HCT116 (cell line): ENCODE measurements at regions not wholly inside any gene's neighbourhood (a gene's known extent, or its start where the extent isn't known, plus 50 kb on each side); places are given as distances from the start of the nearest gene placed in this dataset.

Experiments
- ATAC-seq: fragments of 200-7000 bp; cut with Tn5 transposase; 2 replicates; pipeline ENCODE4 v1.9.1; 2020; ENCODE audit warnings: mild to moderate bottlenecking, moderate library complexity
- BruUV-seq: library from RNA; stranded (reverse); fragments of 400-500 nt; replicated peaks from 2 replicates; lab custom pipeline; 2021; lab: Mats Ljungman, UMichigan
- CTCF ChIA-PET: fragments of 300-600 bp; sonication (Branson Sonifier 250); formaldehyde crosslinking; loops from one replicate; lab custom pipeline; 2021; ENCODE audit warnings: antibody characterized with exemption; lab: Charles Lee
- POLR2A ChIA-PET: fragments of 300-600, 350-600 bp; sonication (Branson Sonifier 250); formaldehyde crosslinking; loops from one replicate; lab custom pipeline; 2021; ENCODE audit warnings: antibody characterized with exemption; lab: Charles Lee
- RAD21 ChIA-PET, 2 experiments: fragments of 300-600 bp; sonication (Branson Sonifier 250); formaldehyde crosslinking; loops; one replicate each; lab custom pipeline; 2023; ENCODE audit warnings: low total read pairs in 2 of 2; ENCODE audit not compliant: uncharacterized antibody in 2 of 2, unreplicated experiment in 2 of 2, low non-redundant PET in 1 of 2; lab: Charles Lee
- DNase-seq: peaks from one replicate; pipeline ENCODE4 v3.0.0-alpha.2; 2010; ENCODE audit warnings: low read depth, low spot score
- H2AFZ ChIP-seq: fragments of 200-600 bp; shearing (Covaris generic), sonication (generic); 2 replicates; pipeline ENCODE4 v1.6.1; 2017; ENCODE audit warnings: low read depth, mixed run types, mixed read lengths, antibody characterized with exemption, low read length; ENCODE audit not compliant: poor library complexity, severe bottlenecking
- H3K27ac ChIP-seq: 2 replicates; pipeline ENCODE4 v1.5.1; 2012; ENCODE audit warnings: low read depth, low read length
- H3K27me3 ChIP-seq: fragments of 200-600 bp; sonication (generic); 2 replicates; pipeline ENCODE4 v1.6.1; 2016; ENCODE audit warnings: mixed run types, low read length, mixed read lengths; ENCODE audit not compliant: insufficient read depth
- H3K36me3 ChIP-seq, 2 experiments: fragments of 200-500 bp in 1 of 2; fragments of 200-600 bp in 1 of 2; sonication (Bioruptor generic) in 1 of 2; sonication (generic) in 1 of 2; 2 replicates each; pipeline versions ENCODE4 v1.5.1 to v1.6.1; 2014 to 2016; ENCODE audit warnings: low read length in 2 of 2, inconsistent platforms in 1 of 2, mixed read lengths in 1 of 2, mixed run types in 1 of 2; ENCODE audit not compliant: insufficient read depth in 2 of 2, control insufficient read depth in 1 of 2
- H3K4me1 ChIP-seq, 2 experiments: fragments of 200-600 bp in 1 of 2; sonication (generic) in 1 of 2; 2 replicates each; pipeline versions ENCODE4 v1.5.1 to v1.6.1; 2012 to 2017; ENCODE audit warnings: low read length in 2 of 2, inconsistent platforms in 1 of 2, mild to moderate bottlenecking in 1 of 2, mixed read lengths in 1 of 2, mixed run types in 1 of 2, moderate library complexity in 1 of 2; ENCODE audit not compliant: insufficient read depth in 2 of 2, control insufficient read depth in 1 of 2
- H3K4me2 ChIP-seq: fragments of 200-600 bp; sonication (generic); 2 replicates; pipeline ENCODE4 v1.6.1; 2017; ENCODE audit warnings: mixed run types, low read length, mixed read lengths
- H3K4me3 ChIP-seq, 2 experiments: fragments of 200-600 bp in 1 of 2; sonication (generic) in 1 of 2; replicated peaks in 1 of 2; 2 replicates each; pipeline ENCODE4 v1.5.1; 2011 to 2016; ENCODE audit warnings: low read length in 2 of 2, control low read depth in 1 of 2, low read depth in 1 of 2, mild to moderate bottlenecking in 1 of 2, mixed read lengths in 1 of 2, mixed run types in 1 of 2
- H3K79me2 ChIP-seq: fragments of 200-600 bp; sonication (generic); 2 replicates; pipeline ENCODE4 v1.6.1; 2017; ENCODE audit warnings: mild to moderate bottlenecking, mixed run types, low read length, moderate library complexity, mixed read lengths; ENCODE audit not compliant: insufficient read depth
- H3K9ac ChIP-seq: fragments of 200-600 bp; sonication (generic); 2 replicates; pipeline ENCODE4 v1.6.1; 2016; ENCODE audit warnings: low read length, mixed read lengths
- H3K9me2 ChIP-seq: fragments of 200-600 bp; sonication (generic), shearing (Covaris generic); 2 replicates; pipeline ENCODE4 v1.6.1; 2017; ENCODE audit warnings: mixed run types, mild to moderate bottlenecking, moderate library complexity; ENCODE audit not compliant: insufficient read depth
- H3K9me3 ChIP-seq, 2 experiments: fragments of 200-500 bp in 1 of 2; fragments of 200-600 bp in 1 of 2; sonication (Bioruptor generic) in 1 of 2; sonication (generic) in 1 of 2; 2 replicates each; pipeline ENCODE4 v1.6.1; 2014 to 2017; ENCODE audit warnings: low read length in 2 of 2, mixed read lengths in 2 of 2, inconsistent platforms in 1 of 2, low read depth in 1 of 2, mild to moderate bottlenecking in 1 of 2, mixed run types in 1 of 2, moderate library complexity in 1 of 2; ENCODE audit not compliant: control insufficient read depth in 1 of 2, insufficient read depth in 1 of 2
- H4K20me1 ChIP-seq: fragments of 200-600 bp; sonication (generic), shearing (Covaris generic); 2 replicates; pipeline ENCODE4 v1.6.1; 2017; ENCODE audit warnings: mixed run types, mild to moderate bottlenecking, moderate library complexity; ENCODE audit not compliant: insufficient read depth
- CBX3 ChIP-seq: IDR thresholded peaks from 2 replicates; pipeline ENCODE4 v1.6.1; 2012; ENCODE audit warnings: low read depth
- CEBPB ChIP-seq: IDR thresholded peaks from 2 replicates; pipeline ENCODE4 v1.6.1; 2012; ENCODE audit warnings: low read depth
- EGR1 ChIP-seq: IDR thresholded peaks from 2 replicates; pipeline ENCODE4 v1.6.1; 2012; ENCODE audit warnings: low read depth
- ELF1 ChIP-seq: IDR thresholded peaks from 2 replicates; pipeline ENCODE4 v1.6.1; 2012; ENCODE audit warnings: low read depth, borderline replicate concordance
- EZH2phosphoT487 ChIP-seq: fragments of 200-600 bp; IDR thresholded peaks from 2 replicates; pipeline ENCODE4 v1.6.1; 2018; ENCODE audit warnings: antibody characterized with exemption, borderline replicate concordance
- FOSL1 ChIP-seq: IDR thresholded peaks from 2 replicates; pipeline ENCODE4 v1.6.1; 2012; ENCODE audit warnings: low read depth
- JUND ChIP-seq: IDR thresholded peaks from 2 replicates; pipeline ENCODE4 v1.6.1; 2012
- POLR2A ChIP-seq: IDR thresholded peaks from 2 replicates; pipeline ENCODE4 v1.7.0; 2011; ENCODE audit warnings: borderline replicate concordance; ENCODE audit not compliant: insufficient read depth, insufficient read length; ENCODE audit errors: extremely low read depth
- POLR2AphosphoS5 ChIP-seq: IDR thresholded peaks from 2 replicates; pipeline ENCODE4 v1.6.1; 2011; ENCODE audit warnings: mild to moderate bottlenecking, low read depth, low read length, moderate library complexity
- SRF ChIP-seq: IDR thresholded peaks from 2 replicates; pipeline ENCODE4 v1.6.1; 2012; ENCODE audit warnings: low read depth
- TCF7L2 ChIP-seq: IDR thresholded peaks from 2 replicates; pipeline ENCODE4 v1.7.0; 2011; ENCODE audit warnings: borderline replicate concordance, inconsistent platforms; ENCODE audit not compliant: insufficient read depth, insufficient read length; ENCODE audit errors: extremely low read depth
- YY1 ChIP-seq: IDR thresholded peaks from 2 replicates; pipeline ENCODE4 v1.6.1; 2011; ENCODE audit warnings: low read length, low read depth, moderate library complexity, mild to moderate bottlenecking; ENCODE audit not compliant: insufficient replicate concordance; ENCODE audit errors: extremely low read depth
- ZFX ChIP-seq: fragments of 450-650 bp; IDR thresholded peaks from 2 replicates; pipeline ENCODE4 v1.6.1; 2017
- intact Hi-C: fragments of 100-400 bp; cut with micrococcal nuclease; formaldehyde crosslinking; loops from 2 replicates; pipeline ENCODE4 v1.10.0; 2022
- TF ChIP-seq, protein P1 (sequence below): IDR thresholded peaks from 2 replicates; pipeline ENCODE4 v1.6.1; 2011; ENCODE audit warnings: mild to moderate bottlenecking, low read length, moderate library complexity; ENCODE audit not compliant: insufficient replicate concordance; ENCODE audit errors: extremely low read depth
- TF ChIP-seq, protein P2 (sequence below): IDR thresholded peaks from 2 replicates; pipeline ENCODE4 v1.6.1; 2012
- TF ChIP-seq, protein P3 (sequence below): IDR thresholded peaks from 2 replicates; pipeline ENCODE4 v1.6.1; 2012; ENCODE audit warnings: low read depth
- TF ChIP-seq, protein P4 (sequence below): IDR thresholded peaks from 2 replicates; pipeline ENCODE4 v1.6.1; 2012

DNA sequence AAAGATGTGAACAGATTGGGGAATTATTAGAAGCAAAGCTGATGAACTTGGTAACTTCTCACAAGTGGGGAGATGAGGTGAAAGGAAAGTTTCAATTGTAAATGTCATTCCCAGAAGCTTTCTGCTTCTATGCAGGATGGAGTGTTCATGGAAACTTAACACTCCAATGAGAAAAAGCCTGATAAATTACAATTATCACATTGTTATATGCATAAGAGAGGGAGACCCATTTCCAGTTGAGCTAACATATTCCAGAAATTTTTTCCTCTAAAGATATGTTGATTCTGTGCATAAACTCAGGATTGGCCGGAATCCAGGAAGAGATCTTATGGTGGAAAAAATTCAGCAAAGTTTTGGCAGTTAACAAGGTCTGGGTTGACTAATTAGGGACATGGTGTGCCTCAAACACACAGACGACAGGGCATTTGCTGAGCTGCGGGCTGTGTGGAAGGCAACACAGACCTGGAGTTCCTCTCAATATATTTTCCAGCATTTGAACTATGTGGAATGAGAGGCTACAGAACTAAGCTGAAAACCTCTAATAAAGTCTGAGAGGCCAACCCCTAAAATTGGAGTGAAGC, 64.9 kb upstream of the FGF14 start:
- Histone ChIP-seq H3K9me3 (no peaks in the 10 kb centered on the region), H3K36me3 (no peaks in the 10 kb centered on the region), H3K4me2 (no peak overlapping the region), H4K20me1 (no peaks in the 10 kb centered on the region), H2AFZ (no peak overlapping the region), H3K4me1 (no peaks in the 10 kb centered on the region), H3K27me3 (no peaks in the 10 kb centered on the region; the same call in 1 of the 2 replicates), H3K9ac (no peak overlapping the region), H3K27ac (no peak overlapping the region), H3K79me2 (no peaks in the 10 kb centered on the region), H3K9me2 (no peaks in the 10 kb centered on the region), H3K4me3 (no peak overlapping the region)
- TF ChIP-seq CEBPB (no peak), FOSL1 (no peak), SRF (no peak), JUND (no peak), EGR1 (no peak), TCF7L2 (no peak), POLR2AphosphoS5 (no peak), POLR2A (no peak), ZFX (no peak), YY1 (no peak), CBX3 (no peak), EZH2phosphoT487 (no peak), ELF1 (no peak)
- TF ChIP-seq, protein P1, sequence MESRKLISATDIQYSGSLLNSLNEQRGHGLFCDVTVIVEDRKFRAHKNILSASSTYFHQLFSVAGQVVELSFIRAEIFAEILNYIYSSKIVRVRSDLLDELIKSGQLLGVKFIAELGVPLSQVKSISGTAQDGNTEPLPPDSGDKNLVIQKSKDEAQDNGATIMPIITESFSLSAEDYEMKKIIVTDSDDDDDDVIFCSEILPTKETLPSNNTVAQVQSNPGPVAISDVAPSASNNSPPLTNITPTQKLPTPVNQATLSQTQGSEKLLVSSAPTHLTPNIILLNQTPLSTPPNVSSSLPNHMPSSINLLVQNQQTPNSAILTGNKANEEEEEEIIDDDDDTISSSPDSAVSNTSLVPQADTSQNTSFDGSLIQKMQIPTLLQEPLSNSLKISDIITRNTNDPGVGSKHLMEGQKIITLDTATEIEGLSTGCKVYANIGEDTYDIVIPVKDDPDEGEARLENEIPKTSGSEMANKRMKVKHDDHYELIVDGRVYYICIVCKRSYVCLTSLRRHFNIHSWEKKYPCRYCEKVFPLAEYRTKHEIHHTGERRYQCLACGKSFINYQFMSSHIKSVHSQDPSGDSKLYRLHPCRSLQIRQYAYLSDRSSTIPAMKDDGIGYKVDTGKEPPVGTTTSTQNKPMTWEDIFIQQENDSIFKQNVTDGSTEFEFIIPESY, result no peak
- TF ChIP-seq, protein P2, sequence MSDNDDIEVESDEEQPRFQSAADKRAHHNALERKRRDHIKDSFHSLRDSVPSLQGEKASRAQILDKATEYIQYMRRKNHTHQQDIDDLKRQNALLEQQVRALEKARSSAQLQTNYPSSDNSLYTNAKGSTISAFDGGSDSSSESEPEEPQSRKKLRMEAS, result no peak
- TF ChIP-seq, protein P3, sequence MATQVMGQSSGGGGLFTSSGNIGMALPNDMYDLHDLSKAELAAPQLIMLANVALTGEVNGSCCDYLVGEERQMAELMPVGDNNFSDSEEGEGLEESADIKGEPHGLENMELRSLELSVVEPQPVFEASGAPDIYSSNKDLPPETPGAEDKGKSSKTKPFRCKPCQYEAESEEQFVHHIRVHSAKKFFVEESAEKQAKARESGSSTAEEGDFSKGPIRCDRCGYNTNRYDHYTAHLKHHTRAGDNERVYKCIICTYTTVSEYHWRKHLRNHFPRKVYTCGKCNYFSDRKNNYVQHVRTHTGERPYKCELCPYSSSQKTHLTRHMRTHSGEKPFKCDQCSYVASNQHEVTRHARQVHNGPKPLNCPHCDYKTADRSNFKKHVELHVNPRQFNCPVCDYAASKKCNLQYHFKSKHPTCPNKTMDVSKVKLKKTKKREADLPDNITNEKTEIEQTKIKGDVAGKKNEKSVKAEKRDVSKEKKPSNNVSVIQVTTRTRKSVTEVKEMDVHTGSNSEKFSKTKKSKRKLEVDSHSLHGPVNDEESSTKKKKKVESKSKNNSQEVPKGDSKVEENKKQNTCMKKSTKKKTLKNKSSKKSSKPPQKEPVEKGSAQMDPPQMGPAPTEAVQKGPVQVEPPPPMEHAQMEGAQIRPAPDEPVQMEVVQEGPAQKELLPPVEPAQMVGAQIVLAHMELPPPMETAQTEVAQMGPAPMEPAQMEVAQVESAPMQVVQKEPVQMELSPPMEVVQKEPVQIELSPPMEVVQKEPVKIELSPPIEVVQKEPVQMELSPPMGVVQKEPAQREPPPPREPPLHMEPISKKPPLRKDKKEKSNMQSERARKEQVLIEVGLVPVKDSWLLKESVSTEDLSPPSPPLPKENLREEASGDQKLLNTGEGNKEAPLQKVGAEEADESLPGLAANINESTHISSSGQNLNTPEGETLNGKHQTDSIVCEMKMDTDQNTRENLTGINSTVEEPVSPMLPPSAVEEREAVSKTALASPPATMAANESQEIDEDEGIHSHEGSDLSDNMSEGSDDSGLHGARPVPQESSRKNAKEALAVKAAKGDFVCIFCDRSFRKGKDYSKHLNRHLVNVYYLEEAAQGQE, result no peak
- TF ChIP-seq, protein P4, sequence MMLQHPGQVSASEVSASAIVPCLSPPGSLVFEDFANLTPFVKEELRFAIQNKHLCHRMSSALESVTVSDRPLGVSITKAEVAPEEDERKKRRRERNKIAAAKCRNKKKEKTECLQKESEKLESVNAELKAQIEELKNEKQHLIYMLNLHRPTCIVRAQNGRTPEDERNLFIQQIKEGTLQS, result no peak
- ATAC-seq (no peak), DNase-seq (no peak)
- CTCF ChIA-PET, result interaction anchor here (1.1 kb wide), 1 partner anchor 377 kb away, joined by 3 read pairs; no protein-coding TSS in a partner anchor
- BruUV-seq, result no TSS peak
- POLR2A ChIA-PET, result no interaction called here
- intact Hi-C loops, result no loop called here
- RAD21 ChIA-PET, result no interaction called here
